HG03565 (cell line): ENCODE measurements at regions not wholly inside any gene's neighbourhood (a gene's known extent, or its start where the extent isn't known, plus 50 kb on each side); places are given as distances from the start of the nearest gene placed in this dataset.

Experiments used
- ATAC-seq: cut with Tn5 transposase; IDR thresholded peaks from one replicate; pipeline ENCODE4 v1.9.1; 2021; ENCODE audit warnings: mild to moderate bottlenecking, moderate library complexity; ENCODE audit not compliant: unreplicated experiment

- ATAC-seq: no peak
These were observed 228.0 kb downstream of the CD109 start for GRCh38 chr6:73923905-73924485.

GRCh38 chr6:73903155-73903554, 207.2 kb downstream of the CD109 start:
- no peak for ATAC-seq

GRCh38 chr6:73901986-73902385, 206.0 kb downstream of the CD109 start:
- no peak for ATAC-seq

- no peak for ATAC-seq
These were observed 205.3 kb downstream of the CD109 start for GRCh38 chr6:73901311-73901710.

- no peak for ATAC-seq
These were observed 202.6 kb downstream of the CD109 start for GRCh38 chr6:73898599-73898998.

- no peak for ATAC-seq
These were observed 197.7 kb downstream of the CD109 start for GRCh38 chr6:73893696-73894095.

- no peak for ATAC-seq
These were observed 192.0 kb downstream of the CD109 start for GRCh38 chr6:73888050-73888449.

GRCh38 chr6:73885393-73885792, 189.4 kb downstream of the CD109 start:
- no peak for ATAC-seq

GRCh38 chr6:73884540-73884939, 188.5 kb downstream of the CD109 start:
- ATAC-seq: no peak

- no peak for ATAC-seq
These were observed 183.7 kb downstream of the CD109 start for GRCh38 chr6:73879501-73880293.

- ATAC-seq: no peak
These were observed 182.4 kb downstream of the CD109 start for GRCh38 chr6:73878403-73878802.
